A673 (cell line): ENCODE measurements at regions not wholly inside any gene's neighbourhood (a gene's known extent, or its start where the extent isn't known, plus 50 kb on each side); places are given as distances from the start of the nearest gene placed in this dataset.

Experiments
- CTCF ChIP-seq: fragments of 300-800, 200-600 bp; sonication (generic); conservative IDR thresholded peaks from 2 replicates; pipeline ENCODE4 v1.5.1; 2017; ENCODE audit warnings: low read depth, mild to moderate bottlenecking, antibody characterized with exemption, low read length, moderate library complexity, mixed read lengths
- EZH2 ChIP-seq: fragments of 200-600 bp; sonication (generic); IDR thresholded peaks from 2 replicates; pipeline ENCODE4 v1.6.1; 2017; ENCODE audit warnings: borderline replicate concordance, low read depth, mild to moderate bottlenecking, mixed read lengths, antibody characterized with exemption, low read length; ENCODE audit not compliant: poor library complexity, severe bottlenecking

GRCh38 chr2:12074126-12074844 is 327.9 kb downstream of the LPIN1 start:
- TF ChIP-seq CTCF (no peak), EZH2 (no peak)
